Liver (tissue), 8 donors: ENCODE measurements at regions not wholly inside any gene's neighbourhood (a gene's known extent, or its start where the extent isn't known, plus 50 kb on each side); places are given as distances from the start of the nearest gene placed in this dataset.

ENCODE experiments used
- DNase-seq: peaks from one replicate; pipeline ENCODE4 v3.0.0-alpha.2; 2017; ENCODE audit warnings: low spot score
- H3K27ac ChIP-seq, 2 donors: one replicate each; pipeline ENCODE4 v1.7.0; 2013; ENCODE audit warnings: inconsistent platforms in 2 of 2, low read length in 2 of 2, control low read depth in 1 of 2, low read depth in 1 of 2, mild to moderate bottlenecking in 1 of 2
- H3K27me3 ChIP-seq, 4 donors: one replicate each; pipeline versions ENCODE4 v1.6.1 to v1.7.0; 2013; ENCODE audit warnings: low read length in 3 of 4, inconsistent platforms in 1 of 4, mild to moderate bottlenecking in 1 of 4, moderate library complexity in 1 of 4; ENCODE audit not compliant: control insufficient read depth in 4 of 4, insufficient read depth in 4 of 4
- H3K36me3 ChIP-seq, 4 donors: one replicate each; pipeline versions ENCODE4 v1.6.1 to v1.7.0; 2013; ENCODE audit warnings: low read length in 3 of 4, mild to moderate bottlenecking in 3 of 4, low read depth in 1 of 4, moderate library complexity in 1 of 4; ENCODE audit not compliant: control insufficient read depth in 4 of 4, insufficient read depth in 3 of 4
- H3K4me1 ChIP-seq, 4 donors: one replicate each; pipeline versions ENCODE4 v1.6.1 to v1.7.0; 2013; ENCODE audit warnings: low read length in 3 of 4, mild to moderate bottlenecking in 3 of 4, moderate library complexity in 1 of 4; ENCODE audit not compliant: control insufficient read depth in 4 of 4, insufficient read depth in 4 of 4
- H3K4me3 ChIP-seq, 3 donors: one replicate each; pipeline versions ENCODE4 v1.6.1 to v1.7.0; 2013; ENCODE audit warnings: low read length in 3 of 3, control low read depth in 1 of 3, low read depth in 1 of 3, mild to moderate bottlenecking in 1 of 3
- H3K9ac ChIP-seq, 2 donors: one replicate each; pipeline ENCODE4 v1.7.0; 2013; ENCODE audit warnings: low read length in 2 of 2, mild to moderate bottlenecking in 2 of 2, moderate library complexity in 2 of 2, control low read depth in 1 of 2, low read depth in 1 of 2
- H3K9me3 ChIP-seq, 4 donors: one replicate each; pipeline versions ENCODE4 v1.6.1 to v1.7.0; 2013; ENCODE audit warnings: low read length in 3 of 4; ENCODE audit not compliant: control insufficient read depth in 4 of 4
- EGR1 ChIP-seq, 2 donors: IDR thresholded peaks; 2 replicates each; pipeline ENCODE4 v1.6.1; 2016 to 2018; ENCODE audit warnings: antibody characterized with exemption in 2 of 2, low read depth in 2 of 2
- FOXA1 ChIP-seq: IDR thresholded peaks from 2 replicates; pipeline ENCODE4 v1.6.1; 2016; ENCODE audit warnings: antibody characterized with exemption
- FOXA2 ChIP-seq: IDR thresholded peaks from 2 replicates; pipeline ENCODE4 v1.6.1; 2016; ENCODE audit warnings: antibody characterized with exemption
- GABPA ChIP-seq, 2 donors: IDR thresholded peaks in 1 of 2; conservative IDR thresholded peaks in 1 of 2; 2 replicates each; pipeline ENCODE4 v1.6.1; 2016; ENCODE audit warnings: antibody characterized with exemption in 2 of 2, mild to moderate bottlenecking in 1 of 2, moderate library complexity in 1 of 2
- HNF4A ChIP-seq, 2 donors: conservative IDR thresholded peaks; 2 replicates each; pipeline ENCODE4 v1.6.1; 2016; ENCODE audit warnings: antibody characterized with exemption in 2 of 2, mild to moderate bottlenecking in 2 of 2
- HNF4G ChIP-seq: IDR thresholded peaks from 2 replicates; pipeline ENCODE4 v1.6.1; 2016; ENCODE audit warnings: antibody characterized with exemption
- JUND ChIP-seq, 2 donors: IDR thresholded peaks; 2 replicates each; pipeline ENCODE4 v1.6.1; 2016; ENCODE audit warnings: antibody characterized with exemption in 2 of 2
- NR2F2 ChIP-seq: IDR thresholded peaks from 2 replicates; pipeline ENCODE4 v1.6.1; 2016; ENCODE audit warnings: antibody characterized with exemption
- RAD21 ChIP-seq, 2 donors: IDR thresholded peaks; 2 replicates each; pipeline ENCODE4 v1.6.1; 2016; ENCODE audit warnings: antibody characterized with exemption in 2 of 2, mild to moderate bottlenecking in 2 of 2
- RXRA ChIP-seq, 2 donors: IDR thresholded peaks; 2 replicates each; pipeline ENCODE4 v1.6.1; 2017 to 2018; ENCODE audit warnings: antibody characterized with exemption in 2 of 2, mild to moderate bottlenecking in 1 of 2
- SP1 ChIP-seq: IDR thresholded peaks from 2 replicates; pipeline ENCODE4 v1.6.1; 2018; ENCODE audit warnings: antibody characterized with exemption, mild to moderate bottlenecking
- TAF1 ChIP-seq: conservative IDR thresholded peaks from 2 replicates; pipeline ENCODE4 v1.6.1; 2016; ENCODE audit warnings: antibody characterized with exemption, mild to moderate bottlenecking
- YY1 ChIP-seq: IDR thresholded peaks from 2 replicates; pipeline ENCODE4 v1.6.1; 2016; ENCODE audit warnings: antibody characterized with exemption, mild to moderate bottlenecking
- WGBS: extraction: QIAGEN DNeasy Blood & Tissue Kit; methylation state at CpG from one replicate; pipeline ENCODE4 v1.1.7; 2013; 5-methylcytosine and 5-hydroxymethylcytosine counted together
- TF ChIP-seq, protein P1 (sequence below): fragments of 150-350 bp; IDR thresholded peaks from 2 replicates; pipeline ENCODE4 v1.5.1; 2017; ENCODE audit warnings: improper control_type of control experiment, low read depth, low read length; ENCODE audit not compliant: missing input control
- TF ChIP-seq, protein P2 (sequence below): IDR thresholded peaks from 2 replicates; pipeline ENCODE4 v1.6.1; 2016; ENCODE audit warnings: antibody characterized with exemption
- TF ChIP-seq, protein P3 (sequence below): IDR thresholded peaks from 2 replicates; pipeline ENCODE4 v1.6.1; 2016; ENCODE audit warnings: antibody characterized with exemption
- TF ChIP-seq, protein P4 (sequence below): IDR thresholded peaks from 2 replicates; pipeline ENCODE4 v1.6.1; 2016; ENCODE audit warnings: antibody characterized with exemption
- TF ChIP-seq, protein P5 (sequence below): IDR thresholded peaks from 2 replicates; pipeline ENCODE4 v1.6.1; 2016; ENCODE audit warnings: antibody characterized with exemption, mild to moderate bottlenecking
- donor health status: healthy.
- donor health status: healthy.
- donor health status: healthy.
- donor health status: healthy.
- donor health status: healthy.

DNA sequence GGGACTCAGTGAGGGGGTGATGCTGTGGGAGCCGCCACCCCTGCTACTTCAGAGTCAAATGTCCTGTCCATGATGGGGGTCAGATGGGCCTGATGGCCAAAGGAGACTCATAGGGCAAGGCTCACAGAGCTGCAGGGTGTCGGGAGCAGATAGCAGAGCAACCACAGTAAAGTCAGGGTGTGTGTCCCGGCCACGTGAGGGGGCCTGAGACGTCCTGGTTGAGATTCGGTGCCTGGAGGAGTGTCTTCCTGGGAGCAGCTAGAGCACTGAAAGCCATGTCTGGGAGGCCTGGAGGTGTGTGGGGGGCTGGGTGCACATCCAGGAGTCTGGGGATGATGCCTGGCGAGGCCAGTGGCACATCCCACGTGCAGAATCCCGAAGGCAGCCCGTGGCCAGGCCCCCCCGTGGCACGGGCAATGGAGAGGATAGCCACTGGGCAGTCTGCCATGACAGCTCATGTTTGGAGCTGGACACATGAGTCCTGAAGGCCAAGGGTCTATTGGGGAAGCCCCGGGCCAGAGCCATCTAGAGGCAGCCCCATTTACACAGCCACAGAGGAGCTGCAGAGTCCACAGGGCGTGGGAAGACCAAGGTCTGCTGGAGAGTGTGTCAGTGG lies 308.0 kb upstream of the SFSWAP start:
- Histone ChIP-seq H3K9ac (no peak overlapping the region), H3K36me3 (no peaks in the 10 kb centered on the region), H3K27ac (no peak overlapping the region), H3K4me1 (no peaks in the 10 kb centered on the region), H3K27me3 (peaks cover 0 to 3% (median 1%) of the 10 kb centered on the region in 4 donors), H3K9me3 (peaks cover 0 to 4% (median 1%) of the 10 kb centered on the region in 4 donors), H3K4me3 (no peak overlapping the region)
- no peak for DNase-seq
- TF ChIP-seq, protein P1, sequence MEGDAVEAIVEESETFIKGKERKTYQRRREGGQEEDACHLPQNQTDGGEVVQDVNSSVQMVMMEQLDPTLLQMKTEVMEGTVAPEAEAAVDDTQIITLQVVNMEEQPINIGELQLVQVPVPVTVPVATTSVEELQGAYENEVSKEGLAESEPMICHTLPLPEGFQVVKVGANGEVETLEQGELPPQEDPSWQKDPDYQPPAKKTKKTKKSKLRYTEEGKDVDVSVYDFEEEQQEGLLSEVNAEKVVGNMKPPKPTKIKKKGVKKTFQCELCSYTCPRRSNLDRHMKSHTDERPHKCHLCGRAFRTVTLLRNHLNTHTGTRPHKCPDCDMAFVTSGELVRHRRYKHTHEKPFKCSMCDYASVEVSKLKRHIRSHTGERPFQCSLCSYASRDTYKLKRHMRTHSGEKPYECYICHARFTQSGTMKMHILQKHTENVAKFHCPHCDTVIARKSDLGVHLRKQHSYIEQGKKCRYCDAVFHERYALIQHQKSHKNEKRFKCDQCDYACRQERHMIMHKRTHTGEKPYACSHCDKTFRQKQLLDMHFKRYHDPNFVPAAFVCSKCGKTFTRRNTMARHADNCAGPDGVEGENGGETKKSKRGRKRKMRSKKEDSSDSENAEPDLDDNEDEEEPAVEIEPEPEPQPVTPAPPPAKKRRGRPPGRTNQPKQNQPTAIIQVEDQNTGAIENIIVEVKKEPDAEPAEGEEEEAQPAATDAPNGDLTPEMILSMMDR: no peak
- no peak for TF ChIP-seq HNF4A (conservative IDR thresholded peaks at IDR 0.05)
- TF ChIP-seq FOXA2: no peak
- no peak for TF ChIP-seq GABPA (IDR thresholded peaks at IDR 0.05 in 1 of 2, conservative IDR thresholded peaks at IDR 0.05 in 1 of 2)
- TF ChIP-seq SP1: no peak
- TF ChIP-seq RXRA (IDR thresholded peaks at IDR 0.05): no peak
- TF ChIP-seq NR2F2: no peak
- TF ChIP-seq RAD21 (IDR thresholded peaks at IDR 0.05): no peak
- no peak for TF ChIP-seq EGR1 (IDR thresholded peaks at IDR 0.05; ENCODE audit: low read depth in 2 of 2)
- WGBS: 86% methylated on average over 14 of the region's 14 CpGs

DNA sequence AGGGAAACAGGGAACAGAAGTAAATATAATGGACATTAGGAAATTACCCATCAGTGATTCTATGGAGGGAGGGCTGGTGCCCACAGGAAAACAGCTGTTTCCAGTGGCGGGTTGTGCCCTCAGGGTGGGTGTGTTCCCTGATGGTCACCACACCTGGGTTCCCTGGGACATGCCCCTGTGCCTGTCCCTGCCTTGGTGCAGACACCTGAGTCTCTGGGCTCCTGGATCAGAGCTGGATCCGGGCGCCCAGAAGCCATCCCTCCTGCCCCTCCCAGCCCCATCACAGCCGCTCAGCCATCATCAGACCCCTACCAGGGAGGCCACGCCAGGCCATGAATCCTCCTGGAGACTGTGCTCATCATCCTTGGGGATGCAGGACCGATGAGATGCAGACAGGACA lies 307.2 kb upstream of the SFSWAP start:
- no peak for TF ChIP-seq EGR1 (IDR thresholded peaks at IDR 0.05; ENCODE audit: low read depth in 2 of 2)
- Histone ChIP-seq H3K27ac (no peak overlapping the region), H3K9me3 (peaks cover 0 to 2% (median 0%) of the 10 kb centered on the region in 4 donors), H3K9ac (no peak overlapping the region), H3K4me3 (no peak overlapping the region), H3K4me1 (no peaks in the 10 kb centered on the region), H3K36me3 (no peaks in the 10 kb centered on the region), H3K27me3 (peaks cover 0 to 4% (median 2%) of the 10 kb centered on the region in 4 donors)
- DNase-seq: no peak
- 89% methylated on average over 6 of the region's 6 CpGs for WGBS

DNA sequence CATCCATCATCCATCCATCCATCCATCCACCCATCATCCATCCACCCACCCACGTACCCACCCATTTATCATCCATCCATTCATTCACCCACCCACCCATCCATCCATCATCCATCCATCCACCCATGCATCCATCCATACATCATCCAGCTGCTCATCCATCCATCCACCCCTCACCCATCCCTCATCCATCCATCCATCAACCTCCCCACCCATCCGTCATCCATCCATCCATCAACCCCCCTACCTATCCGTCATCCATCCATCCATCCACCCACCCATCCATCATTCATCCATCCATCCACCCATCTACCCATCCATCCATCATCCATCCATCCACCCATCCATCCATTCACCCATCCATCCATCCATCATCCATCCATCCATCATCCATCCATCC lies 306.2 kb upstream of the SFSWAP start:
- 84% methylated on average over 3 of the region's 3 CpGs for WGBS
- DNase-seq: no peak
- Histone ChIP-seq H3K27ac (no peak overlapping the region), H3K4me3 (no peak overlapping the region), H3K27me3 (peaks cover 0 to 4% (median 2%) of the 10 kb centered on the region in 4 donors), H3K4me1 (no peaks in the 10 kb centered on the region), H3K9ac (no peak overlapping the region), H3K36me3 (no peaks in the 10 kb centered on the region), H3K9me3 (no peaks in the 10 kb centered on the region)
- TF ChIP-seq RAD21 (IDR thresholded peaks at IDR 0.05): no peak
- no peak for TF ChIP-seq JUND (IDR thresholded peaks at IDR 0.05)
- TF ChIP-seq, protein P2, sequence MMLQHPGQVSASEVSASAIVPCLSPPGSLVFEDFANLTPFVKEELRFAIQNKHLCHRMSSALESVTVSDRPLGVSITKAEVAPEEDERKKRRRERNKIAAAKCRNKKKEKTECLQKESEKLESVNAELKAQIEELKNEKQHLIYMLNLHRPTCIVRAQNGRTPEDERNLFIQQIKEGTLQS: no peak
- no peak for TF ChIP-seq RXRA (IDR thresholded peaks at IDR 0.05)
- no peak for TF ChIP-seq HNF4G
- no peak for TF ChIP-seq SP1
- TF ChIP-seq, protein P3, sequence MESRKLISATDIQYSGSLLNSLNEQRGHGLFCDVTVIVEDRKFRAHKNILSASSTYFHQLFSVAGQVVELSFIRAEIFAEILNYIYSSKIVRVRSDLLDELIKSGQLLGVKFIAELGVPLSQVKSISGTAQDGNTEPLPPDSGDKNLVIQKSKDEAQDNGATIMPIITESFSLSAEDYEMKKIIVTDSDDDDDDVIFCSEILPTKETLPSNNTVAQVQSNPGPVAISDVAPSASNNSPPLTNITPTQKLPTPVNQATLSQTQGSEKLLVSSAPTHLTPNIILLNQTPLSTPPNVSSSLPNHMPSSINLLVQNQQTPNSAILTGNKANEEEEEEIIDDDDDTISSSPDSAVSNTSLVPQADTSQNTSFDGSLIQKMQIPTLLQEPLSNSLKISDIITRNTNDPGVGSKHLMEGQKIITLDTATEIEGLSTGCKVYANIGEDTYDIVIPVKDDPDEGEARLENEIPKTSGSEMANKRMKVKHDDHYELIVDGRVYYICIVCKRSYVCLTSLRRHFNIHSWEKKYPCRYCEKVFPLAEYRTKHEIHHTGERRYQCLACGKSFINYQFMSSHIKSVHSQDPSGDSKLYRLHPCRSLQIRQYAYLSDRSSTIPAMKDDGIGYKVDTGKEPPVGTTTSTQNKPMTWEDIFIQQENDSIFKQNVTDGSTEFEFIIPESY: no peak
- TF ChIP-seq, protein P4, sequence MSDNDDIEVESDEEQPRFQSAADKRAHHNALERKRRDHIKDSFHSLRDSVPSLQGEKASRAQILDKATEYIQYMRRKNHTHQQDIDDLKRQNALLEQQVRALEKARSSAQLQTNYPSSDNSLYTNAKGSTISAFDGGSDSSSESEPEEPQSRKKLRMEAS: no peak
- TF ChIP-seq FOXA2: no peak
- no peak for TF ChIP-seq YY1
- TF ChIP-seq FOXA1: no peak
- no peak for TF ChIP-seq TAF1
- TF ChIP-seq, protein P5, sequence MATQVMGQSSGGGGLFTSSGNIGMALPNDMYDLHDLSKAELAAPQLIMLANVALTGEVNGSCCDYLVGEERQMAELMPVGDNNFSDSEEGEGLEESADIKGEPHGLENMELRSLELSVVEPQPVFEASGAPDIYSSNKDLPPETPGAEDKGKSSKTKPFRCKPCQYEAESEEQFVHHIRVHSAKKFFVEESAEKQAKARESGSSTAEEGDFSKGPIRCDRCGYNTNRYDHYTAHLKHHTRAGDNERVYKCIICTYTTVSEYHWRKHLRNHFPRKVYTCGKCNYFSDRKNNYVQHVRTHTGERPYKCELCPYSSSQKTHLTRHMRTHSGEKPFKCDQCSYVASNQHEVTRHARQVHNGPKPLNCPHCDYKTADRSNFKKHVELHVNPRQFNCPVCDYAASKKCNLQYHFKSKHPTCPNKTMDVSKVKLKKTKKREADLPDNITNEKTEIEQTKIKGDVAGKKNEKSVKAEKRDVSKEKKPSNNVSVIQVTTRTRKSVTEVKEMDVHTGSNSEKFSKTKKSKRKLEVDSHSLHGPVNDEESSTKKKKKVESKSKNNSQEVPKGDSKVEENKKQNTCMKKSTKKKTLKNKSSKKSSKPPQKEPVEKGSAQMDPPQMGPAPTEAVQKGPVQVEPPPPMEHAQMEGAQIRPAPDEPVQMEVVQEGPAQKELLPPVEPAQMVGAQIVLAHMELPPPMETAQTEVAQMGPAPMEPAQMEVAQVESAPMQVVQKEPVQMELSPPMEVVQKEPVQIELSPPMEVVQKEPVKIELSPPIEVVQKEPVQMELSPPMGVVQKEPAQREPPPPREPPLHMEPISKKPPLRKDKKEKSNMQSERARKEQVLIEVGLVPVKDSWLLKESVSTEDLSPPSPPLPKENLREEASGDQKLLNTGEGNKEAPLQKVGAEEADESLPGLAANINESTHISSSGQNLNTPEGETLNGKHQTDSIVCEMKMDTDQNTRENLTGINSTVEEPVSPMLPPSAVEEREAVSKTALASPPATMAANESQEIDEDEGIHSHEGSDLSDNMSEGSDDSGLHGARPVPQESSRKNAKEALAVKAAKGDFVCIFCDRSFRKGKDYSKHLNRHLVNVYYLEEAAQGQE: no peak
- TF ChIP-seq NR2F2: no peak
- no peak for TF ChIP-seq HNF4A (conservative IDR thresholded peaks at IDR 0.05)
